Right ventricle myocardium inferior (tissue), 1 donor: ENCODE measurements at regions not wholly inside any gene's neighbourhood (a gene's known extent, or its start where the extent isn't known, plus 50 kb on each side); places are given as distances from the start of the nearest gene placed in this dataset.
"Not testable (repeated sequence)": the region's sequence is repeated elsewhere in the genome, so short reads cannot be mapped to it uniquely, and the experiment has no call there.

Experiments used
- ATAC-seq: fragments of 200-7000 bp; cut with Tn5 transposase; one replicate; pipeline ENCODE4 v1.9.1; 2020; ENCODE audit warnings: mild to moderate bottlenecking, moderate library complexity
- DNase-seq: peaks from one replicate; pipeline ENCODE4 v3.0.0; 2021; ENCODE audit errors: missing footprints
- intact Hi-C: fragments of 100-400 bp; cut with DNase I; formaldehyde crosslinking; loops from one replicate; pipeline ENCODE4 v1.11.0; 2022
- donor health status: DM: no; HTN: yes; CAD: no; lungs with severe emphysema.

DNA sequence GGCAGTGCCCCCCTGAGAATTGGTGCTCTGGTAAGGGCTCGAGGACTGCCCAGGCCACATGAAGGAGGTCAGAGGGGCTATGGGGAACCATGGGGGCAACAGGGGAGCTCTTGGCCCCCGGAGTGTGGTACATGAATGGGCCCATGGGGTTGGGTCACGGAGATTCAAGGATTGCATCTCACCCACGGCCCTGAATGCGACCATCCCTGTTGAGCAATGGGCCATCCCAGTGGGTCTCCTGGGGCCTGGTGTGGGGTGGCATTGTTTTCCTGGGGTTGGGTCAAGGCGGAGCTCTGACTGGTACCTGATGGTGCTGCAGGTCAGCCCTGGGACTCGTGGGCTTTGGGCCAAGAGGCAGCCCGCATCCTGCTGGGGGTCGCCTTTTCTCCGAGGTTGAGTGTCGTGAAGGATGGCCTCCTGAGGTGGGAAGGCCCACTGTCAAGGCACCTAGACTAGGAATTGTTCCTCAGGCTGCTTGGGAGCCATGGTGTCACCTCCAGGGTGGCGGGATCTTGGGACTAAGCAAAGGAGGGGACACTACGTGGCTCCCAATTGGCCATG, 198.3 kb downstream of the UBE3A start:
- no peak for ATAC-seq
- intact Hi-C loops = no loop called here
- DNase-seq = peak; percentile 46

DNA sequence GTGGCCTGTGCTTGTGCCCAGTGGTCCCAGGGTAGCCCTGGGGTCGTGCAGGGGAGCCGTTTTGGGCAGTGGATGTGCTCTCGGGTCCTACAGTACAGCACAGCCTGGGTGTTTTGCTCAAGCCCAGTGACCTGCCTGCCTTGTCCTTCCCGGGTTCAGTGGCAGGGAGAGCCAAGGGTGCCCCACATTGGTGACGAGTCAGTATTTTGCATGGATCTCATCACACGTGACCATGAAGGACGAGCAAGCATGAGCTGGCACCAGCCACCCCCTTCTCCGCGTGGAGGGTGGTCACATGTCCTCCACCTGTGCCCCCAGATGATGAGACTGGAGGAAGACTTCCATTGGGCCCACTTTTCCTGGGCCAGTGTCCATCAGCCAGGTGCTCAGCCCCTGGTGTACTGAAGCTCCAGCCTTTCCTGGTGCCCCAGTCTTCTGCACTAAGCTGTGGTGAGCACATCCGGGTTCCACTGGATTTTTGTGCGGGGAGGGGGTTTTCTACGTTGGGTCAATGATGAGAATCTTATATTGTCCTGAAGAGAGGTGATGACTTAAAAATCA, 197.5 kb downstream of the UBE3A start:
- DNase-seq (peak; percentile 13), ATAC-seq (no peak)
- intact Hi-C loops = no loop called here

DNA sequence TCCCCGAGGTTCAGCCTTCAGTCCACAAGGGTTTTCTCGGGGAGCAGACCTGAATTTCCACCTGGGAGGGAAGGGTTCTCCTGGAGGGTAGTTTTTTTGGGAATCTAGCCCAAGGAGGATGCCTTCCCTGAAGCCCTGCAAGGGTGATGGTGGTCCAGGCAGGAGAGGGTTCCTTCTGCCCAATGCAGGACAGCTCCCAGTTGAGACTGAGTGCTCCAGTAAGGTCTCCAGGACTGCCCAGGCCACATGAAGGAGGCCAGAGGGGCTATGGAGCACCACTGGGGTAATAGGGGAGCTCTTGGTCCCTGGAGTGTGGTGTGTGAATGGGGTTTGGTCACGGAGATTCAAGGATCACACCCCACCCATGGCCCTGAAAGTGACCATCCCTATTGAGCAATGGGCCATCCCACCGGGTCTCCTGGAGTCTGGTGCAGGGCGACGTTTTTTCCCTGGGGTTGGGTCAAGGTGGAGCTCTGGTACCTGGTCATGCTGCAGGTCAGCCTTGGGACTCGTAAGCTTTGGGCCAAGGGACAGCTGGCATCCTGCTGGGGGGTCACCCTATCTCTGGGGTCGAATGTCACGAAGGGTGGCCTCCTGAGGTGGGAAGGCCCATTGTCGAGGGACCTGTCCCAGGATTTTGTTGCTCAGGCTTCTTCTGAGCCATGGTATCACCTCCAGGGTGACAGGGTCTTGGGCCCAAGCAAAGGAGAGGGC, 196.5 kb downstream of the UBE3A start:
- ATAC-seq (no peak), DNase-seq (no peak)
- intact Hi-C loops = no loop called here

DNA sequence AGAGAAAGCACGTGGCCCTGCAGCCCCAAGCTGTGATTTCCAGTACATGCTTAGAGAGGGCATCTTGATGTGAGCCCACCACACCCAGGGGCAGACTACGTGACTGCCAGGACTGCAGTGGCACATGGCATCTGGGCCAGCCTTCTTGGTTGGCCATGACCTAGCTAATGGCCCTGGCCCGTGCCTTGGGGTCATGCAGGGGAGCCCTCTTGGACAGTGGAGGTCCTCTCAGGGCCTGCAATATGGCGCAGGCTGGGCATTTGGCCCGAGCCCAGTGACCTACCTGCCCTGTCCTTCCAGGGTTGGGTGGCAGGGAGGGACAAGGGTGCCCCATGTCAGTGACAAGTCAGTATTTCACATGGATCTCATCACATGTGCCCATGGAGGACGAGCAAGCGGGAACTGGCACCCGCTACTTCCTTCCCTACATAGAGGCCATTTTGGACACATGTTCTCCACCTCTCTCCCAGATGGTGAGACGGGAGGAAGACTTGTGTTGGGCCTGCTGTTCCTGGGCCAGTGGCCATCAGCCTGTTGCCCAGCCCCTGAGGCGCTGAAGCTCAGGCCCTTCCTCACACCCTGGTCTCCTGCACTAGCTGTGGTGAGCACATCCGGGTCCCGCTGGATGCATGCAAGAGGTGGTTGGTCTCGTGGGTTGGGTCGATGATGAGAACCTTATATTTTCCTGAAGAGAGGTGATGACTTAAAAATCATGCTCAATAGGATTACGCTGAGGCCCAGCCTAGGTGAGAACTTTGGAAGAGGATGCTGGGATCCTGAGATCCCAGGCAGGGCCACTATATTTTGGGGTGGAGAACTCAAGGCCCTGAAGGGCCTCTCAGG, 195.6 kb downstream of the UBE3A start:
- intact Hi-C loops = no loop called here
- no peak for ATAC-seq
- no peak for DNase-seq

DNA sequence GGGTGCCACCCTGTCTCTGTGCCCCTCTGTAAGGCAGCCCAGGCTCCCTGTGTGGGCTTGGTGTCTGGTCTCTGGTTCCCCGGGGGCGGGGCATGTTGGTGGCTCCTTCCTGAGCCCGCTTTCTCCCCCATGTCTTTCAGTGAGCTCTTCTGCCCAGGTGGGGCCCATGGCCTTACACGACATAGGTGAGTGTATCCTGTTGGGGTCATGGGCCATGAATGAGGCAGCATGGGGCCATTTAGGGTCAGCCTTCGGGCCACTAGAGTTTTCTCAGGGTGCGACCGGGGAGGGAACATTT, 195.1 kb downstream of the UBE3A start:
- ATAC-seq = no peak
- intact Hi-C loops = no loop called here
- DNase-seq = no peak

DNA sequence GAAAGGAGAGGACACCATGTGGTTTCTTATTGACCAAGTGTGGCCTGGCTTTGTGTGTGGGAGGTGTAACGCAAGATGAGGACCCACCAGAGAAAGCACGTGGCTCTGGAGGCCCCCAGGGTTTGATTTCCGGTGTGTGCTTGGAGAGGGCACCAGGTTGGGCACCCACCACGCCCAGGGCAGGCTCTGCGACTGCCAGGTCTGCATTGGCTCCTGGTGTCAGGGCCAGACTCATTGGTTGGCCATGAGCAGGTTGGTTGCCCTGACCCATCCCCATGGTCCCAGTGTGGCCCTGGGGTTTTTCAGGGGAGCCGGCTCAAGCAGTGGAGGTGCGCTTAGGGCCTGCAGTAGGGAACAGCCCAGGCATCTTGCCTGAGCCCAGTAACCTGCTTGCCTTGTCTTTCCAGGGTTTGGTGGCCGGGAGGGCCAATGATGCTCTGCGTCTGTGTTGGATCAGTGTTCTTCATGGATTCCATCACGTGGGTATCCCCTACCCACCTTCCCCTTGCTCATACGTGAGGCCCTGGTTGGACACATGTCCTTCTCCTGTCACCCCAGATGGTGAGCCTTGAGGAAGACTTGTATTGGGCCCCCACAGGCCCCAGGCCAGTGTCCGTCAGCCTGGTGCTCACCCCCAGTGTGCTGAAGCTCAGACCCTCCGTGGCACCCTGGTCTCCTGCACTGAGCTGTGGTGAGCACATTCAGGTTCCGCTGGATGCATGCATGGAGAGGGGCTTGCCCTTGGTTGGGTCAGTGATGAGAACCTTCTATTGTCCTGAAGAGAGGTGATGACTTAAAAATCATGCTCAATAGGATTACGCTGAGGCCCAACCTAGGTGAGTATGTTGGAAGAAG, 193.9 kb downstream of the UBE3A start:
- DNase-seq = no peak
- intact Hi-C loops = no loop called here

DNA sequence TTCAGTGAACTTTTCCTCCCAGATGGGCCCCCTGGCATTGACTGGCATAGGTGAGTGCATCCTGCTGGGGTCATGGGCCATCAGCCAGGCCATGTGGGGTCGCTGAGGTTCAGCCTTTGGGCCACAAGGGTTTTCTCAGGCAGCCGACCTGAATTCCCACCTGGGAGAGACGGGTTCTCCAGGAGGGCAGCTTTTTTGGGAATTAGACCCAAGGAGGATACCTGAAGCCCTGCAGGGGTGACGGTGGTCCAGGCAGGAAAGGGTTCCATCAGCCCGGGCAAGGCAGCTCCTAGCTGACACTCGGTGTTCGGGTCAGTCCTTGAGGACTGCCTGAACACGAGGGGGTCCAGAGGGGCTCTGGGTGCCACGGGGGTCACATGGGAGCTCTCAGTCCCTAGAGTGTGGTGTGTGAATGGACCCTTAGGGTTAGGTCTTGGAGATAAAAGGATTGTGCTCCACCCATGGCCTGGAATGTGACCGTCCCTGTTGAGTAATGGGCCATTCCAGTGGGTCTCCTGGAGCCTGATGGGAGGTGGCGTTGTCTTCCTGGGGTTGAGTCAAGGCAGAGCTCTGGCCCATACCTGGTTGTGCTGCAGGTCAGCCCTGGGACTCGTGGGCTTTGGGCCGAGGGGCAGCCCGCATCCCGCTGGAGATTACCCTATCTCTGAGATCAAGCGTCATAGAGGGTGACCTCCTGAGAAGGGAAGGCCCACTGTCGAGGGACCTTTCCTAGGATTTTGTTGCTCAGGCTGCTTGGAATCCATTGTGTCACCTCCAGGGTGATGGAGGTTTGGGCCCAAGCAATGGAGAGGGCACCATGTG, 192.8 kb downstream of the UBE3A start:
- intact Hi-C loops = no loop called here
- DNase-seq (no peak), ATAC-seq (no peak)

More for the DNA sequence above, 193.9 kb downstream of the UBE3A start:
- ATAC-seq = no peak

DNA sequence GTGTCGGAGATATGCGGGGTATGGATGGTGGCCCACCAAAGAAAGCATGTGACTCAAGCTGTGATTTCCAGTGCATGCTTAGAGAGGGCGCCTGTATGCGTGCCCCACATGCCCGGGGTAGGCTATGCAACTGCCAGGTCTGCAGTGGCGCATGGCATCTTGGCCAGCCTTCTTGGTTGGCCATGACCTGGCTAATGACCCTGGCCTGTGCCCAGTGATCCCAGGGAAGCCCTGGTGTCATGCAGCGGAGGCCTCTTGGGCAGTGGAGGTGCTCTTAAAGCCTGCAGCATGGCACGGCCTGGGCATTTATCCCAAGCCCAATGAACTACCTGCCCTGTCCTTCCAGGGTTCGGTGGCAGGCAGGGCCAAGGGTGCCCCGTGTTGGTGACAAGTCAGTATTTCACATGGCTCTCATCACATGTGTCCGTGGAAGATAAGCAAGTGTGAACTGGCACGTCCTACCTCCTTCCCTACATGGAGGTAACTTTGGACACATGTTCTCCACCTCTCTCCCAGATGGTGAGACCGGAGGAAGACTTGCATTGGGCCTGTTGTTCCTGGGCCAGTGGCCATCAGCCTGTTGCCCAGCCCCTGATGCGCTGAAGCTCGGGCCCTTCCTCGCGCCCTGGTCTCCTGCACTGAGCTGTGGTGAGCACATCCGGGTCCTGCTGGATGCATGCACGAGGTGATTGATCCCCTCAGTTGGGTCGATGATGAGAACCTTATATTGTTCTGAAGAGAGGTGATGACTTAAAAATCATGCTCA, 192.0 kb downstream of the UBE3A start:
- ATAC-seq (no peak), DNase-seq (no peak)
- intact Hi-C loops = no loop called here

DNA sequence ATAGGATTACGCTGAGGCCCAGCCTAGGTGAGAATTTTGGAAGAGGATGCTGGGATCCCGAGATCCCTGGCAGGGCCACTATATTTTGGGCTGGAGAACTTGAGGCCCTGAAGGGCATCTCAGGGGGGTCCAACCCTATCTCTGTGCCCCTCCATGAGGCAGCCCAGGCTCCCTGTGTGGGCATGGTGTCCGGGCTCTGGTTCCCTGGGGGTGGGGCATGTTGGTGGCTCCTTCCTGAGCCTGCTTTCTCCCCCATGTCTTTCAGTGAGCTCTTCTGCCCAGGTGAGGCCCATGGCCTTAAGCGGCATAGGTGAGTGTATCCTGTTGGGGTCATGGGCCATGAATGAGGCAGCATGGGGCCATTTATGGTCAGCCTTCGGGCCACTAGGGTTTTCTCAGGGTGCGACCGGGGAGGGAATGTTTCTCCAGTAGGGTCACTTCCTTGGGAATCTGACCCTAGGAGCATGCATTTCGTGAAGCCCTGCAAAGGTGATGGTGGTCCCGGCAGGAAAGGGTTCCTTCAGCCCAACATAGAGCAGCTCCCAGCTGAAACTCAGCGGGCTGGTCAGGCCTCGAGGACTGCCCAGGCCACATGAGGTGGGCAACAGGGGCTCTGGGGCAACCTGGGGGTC, 191.3 kb downstream of the UBE3A start:
- DNase-seq (no peak), ATAC-seq (no peak)
- intact Hi-C loops = no loop called here

DNA sequence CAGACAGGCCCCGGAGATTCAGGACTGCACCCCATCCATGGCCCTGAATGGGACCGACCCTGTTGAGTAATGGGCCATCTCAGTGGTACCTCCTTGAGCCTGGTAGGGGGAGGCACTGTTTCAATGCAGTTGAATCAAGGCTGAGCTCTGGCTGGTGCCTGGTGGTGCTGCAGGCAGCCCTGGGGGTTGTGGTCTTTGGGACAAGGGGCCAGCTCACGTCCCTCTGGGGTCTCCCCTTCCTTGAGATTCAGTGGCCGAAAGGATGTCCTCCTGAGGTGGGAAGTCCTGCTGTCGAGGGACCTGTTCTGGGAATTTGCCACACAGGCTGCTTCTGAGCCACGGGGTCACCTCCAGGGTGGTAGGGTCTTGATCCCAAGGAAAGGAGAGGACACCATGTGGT, 190.7 kb downstream of the UBE3A start:
- DNase-seq, intact Hi-C loops, ATAC-seq: not testable (repeated sequence)

DNA sequence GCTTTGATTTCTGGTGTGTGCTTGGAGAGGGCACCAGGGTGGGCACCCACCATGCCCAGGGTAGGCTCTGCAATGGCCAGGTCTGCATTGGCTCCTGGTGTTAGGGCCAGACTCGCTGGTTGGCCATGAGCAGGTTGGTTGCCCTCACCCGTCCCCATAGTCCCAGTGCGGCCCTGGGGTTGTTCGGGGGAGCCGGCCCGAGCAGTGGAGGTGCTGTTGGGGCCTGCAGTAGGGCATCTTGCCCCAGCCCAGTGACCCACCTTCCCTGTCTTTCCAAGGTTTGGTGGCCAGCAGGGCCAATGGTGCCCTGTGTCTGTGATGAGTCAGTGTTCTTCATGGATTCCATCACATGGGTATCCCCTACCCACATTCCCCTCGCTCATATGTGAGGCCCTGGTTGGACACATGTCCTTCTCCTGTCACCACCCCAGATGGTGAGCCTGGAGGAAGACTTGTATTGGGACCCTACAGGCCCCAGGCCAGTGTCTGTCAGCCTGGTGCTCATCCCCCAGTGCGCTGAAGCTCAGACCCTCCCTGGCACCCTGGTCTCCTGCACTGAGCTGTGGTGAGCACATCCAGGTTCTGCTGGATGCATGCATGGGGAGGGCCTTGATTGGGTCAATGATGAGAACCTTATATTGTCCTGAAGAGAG, 190.1 kb downstream of the UBE3A start:
- intact Hi-C loops = no loop called here
- ATAC-seq = no peak
- no peak for DNase-seq

DNA sequence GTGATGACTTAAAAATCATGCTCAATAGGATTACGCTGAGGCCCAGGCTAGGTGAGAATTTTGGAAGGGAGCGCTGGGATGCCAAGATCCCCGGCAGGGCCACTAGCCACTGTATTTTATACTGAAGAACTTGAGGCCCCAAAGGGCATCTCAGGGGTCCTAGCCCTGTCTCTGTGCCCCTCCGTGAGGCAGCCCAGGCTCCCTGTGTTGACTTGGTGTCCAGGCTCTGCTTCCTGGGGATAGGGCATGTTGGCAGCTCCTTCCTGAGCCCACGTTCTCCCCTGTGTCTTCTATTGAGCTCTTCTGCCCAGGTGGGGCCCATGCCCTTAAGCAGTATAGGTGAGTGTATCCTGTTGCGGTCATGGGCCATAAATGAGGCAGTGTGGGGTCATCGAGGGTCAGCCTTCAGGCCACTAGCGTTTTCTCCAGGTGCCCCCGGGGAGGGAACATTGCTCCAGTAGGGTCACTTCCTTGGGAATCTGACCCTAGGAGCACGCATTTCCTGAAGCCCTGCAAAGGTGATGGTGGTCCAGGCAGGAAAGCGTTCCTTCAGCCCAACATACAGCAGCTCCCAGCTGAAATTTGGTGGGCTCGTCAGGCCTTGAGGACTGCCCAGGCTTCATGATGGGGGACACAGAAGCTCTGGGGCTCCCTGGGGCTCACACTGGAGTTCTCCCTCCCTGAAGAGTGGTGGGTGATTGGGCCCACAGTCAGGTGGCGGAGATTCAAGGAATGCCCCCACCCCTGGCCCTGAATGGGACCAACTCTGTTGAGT, 189.4 kb downstream of the UBE3A start:
- ATAC-seq (no peak), DNase-seq (no peak)

DNA sequence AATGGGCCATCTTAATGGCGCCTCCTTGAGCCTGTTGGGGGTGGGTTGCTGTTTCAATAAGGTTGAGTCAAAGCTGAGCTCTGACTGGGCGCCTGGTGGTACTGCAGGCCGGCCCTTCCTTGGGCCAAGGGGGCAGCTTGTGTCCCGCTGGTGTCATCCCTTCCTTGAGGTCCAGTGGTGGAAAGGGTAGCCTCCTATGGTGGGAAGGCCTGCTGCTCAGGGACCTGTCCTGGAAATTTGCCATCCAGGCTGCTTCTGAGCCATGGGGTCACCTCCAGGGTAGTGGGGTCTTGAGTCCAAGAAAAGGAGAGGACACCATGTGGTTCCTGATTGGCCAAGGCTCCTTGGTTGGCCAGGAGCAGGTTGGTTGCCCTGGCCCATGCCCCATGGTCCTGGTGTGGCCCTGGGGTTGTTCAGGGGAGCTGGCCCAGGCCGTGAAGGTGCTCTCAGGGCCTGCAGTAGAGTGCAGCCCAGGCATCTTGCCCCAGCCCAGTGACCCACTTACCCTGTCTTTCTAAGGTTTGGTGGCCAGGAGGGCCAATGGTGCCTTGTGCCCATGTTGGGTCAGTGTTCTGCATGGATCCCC, 188.7 kb downstream of the UBE3A start:
- ATAC-seq = no peak
- DNase-seq = no peak
- intact Hi-C loops = no loop called here

More for the DNA sequence above, 189.4 kb downstream of the UBE3A start:
- intact Hi-C loops = no loop called here

DNA sequence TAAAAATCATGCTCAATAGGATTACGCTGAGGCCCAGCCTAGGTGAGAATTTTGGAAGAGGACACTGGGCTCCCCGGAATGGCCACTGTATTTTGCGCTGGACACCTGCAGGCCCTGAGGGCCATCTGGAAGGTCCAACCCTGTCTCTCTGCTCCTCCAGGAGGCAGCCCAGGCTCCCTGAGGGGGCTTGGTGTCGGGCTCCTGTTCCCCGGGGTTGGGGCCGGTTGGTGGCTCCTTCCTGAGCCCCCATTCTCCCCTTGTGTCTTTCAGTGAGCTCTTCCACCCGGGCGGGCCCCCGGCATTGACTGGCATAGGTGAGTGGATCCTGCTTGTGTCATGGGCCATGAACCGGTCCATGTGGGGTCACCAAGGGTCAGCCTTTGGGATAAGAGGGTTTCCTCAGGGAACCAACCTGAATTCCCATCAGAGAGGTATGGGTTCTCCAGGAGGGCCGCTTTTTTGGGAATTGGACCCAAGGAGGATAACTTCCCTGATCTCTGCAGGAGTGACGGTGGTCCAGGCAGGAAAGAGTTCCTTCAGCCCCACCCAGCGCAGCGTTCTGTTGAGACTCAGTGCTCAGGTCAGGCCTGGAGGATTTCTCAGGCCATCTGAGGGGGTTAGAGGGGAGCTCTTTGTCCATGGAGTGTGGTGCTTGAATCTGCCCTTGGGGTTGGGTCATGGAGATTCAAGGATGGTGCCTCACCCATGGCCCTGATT, 187.8 kb downstream of the UBE3A start:
- DNase-seq (no peak), ATAC-seq (no peak)
- intact Hi-C loops = no loop called here
